Endothelial cell of umbilical vein (primary cell): ENCODE measurements at regions not wholly inside any gene's neighbourhood (a gene's known extent, or its start where the extent isn't known, plus 50 kb on each side); places are given as distances from the start of the nearest gene placed in this dataset.

Source experiments
- JUN ChIP-seq: IDR thresholded peaks from 2 replicates; pipeline ENCODE4 v1.6.1; 2011; ENCODE audit warnings: borderline replicate concordance, low read depth; ENCODE audit not compliant: insufficient read length, insufficient read depth
- POLR2A ChIP-seq: IDR thresholded peaks from 2 replicates; pipeline ENCODE4 v1.6.1; 2012; ENCODE audit warnings: low read depth, mild to moderate bottlenecking, control low read depth, low read length

GRCh38 chr14:53896726-53897125 is 59.9 kb downstream of the BMP4 start:
- TF ChIP-seq POLR2A (no peak), JUN (no peak)
